Astrocyte (in vitro differentiated cells and primary cell): ENCODE measurements at regions not wholly inside any gene's neighbourhood (a gene's known extent, or its start where the extent isn't known, plus 50 kb on each side); places are given as distances from the start of the nearest gene placed in this dataset.

Source experiments
- CTCF ChIP-seq: IDR thresholded peaks from 2 replicates; pipeline ENCODE4 v1.5.1; 2011; ENCODE audit warnings: low read depth, mild to moderate bottlenecking, inconsistent platforms, low read length, moderate library complexity; ENCODE audit not compliant: insufficient read depth
- EZH2 ChIP-seq: IDR thresholded peaks from 2 replicates; pipeline ENCODE4 v1.6.1; 2012; ENCODE audit warnings: mild to moderate bottlenecking, low read length, inconsistent platforms; ENCODE audit not compliant: insufficient read depth

- TF ChIP-seq CTCF (no peak), EZH2 (no peak)
Measured at GRCh38 chr16:10325783-10326543, 59.9 kb upstream of the ATF7IP2 start.
